T-helper 2 cell (primary cell): ENCODE measurements at regions not wholly inside any gene's neighbourhood (a gene's known extent, or its start where the extent isn't known, plus 50 kb on each side); places are given as distances from the start of the nearest gene placed in this dataset.

ENCODE experiments used
- DNase-seq, 5 experiments: peaks; one replicate each; pipeline versions ENCODE4 v3.0.0 to v3.0.0-alpha.2; 2012 to 2022

GRCh38 chr12:58202933-58203718, 261.8 kb downstream of the ATP23 start:
- no peak for DNase-seq

- no peak for DNase-seq
Measured at GRCh38 chr12:58204071-58204470, 262.7 kb downstream of the ATP23 start.

- no peak for DNase-seq
Measured at GRCh38 chr12:58206876-58207275, 265.5 kb downstream of the ATP23 start.

GRCh38 chr12:58211211-58211610, 269.8 kb downstream of the ATP23 start:
- DNase-seq: no peak

GRCh38 chr12:58217130-58217529, 275.8 kb downstream of the ATP23 start:
- no peak for DNase-seq

GRCh38 chr12:58224536-58225105, 283.3 kb downstream of the ATP23 start:
- no peak for DNase-seq

- DNase-seq: no peak
Measured at GRCh38 chr12:58225203-58225877, 284.0 kb downstream of the ATP23 start.

GRCh38 chr12:58233886-58234285, 292.5 kb downstream of the ATP23 start:
- DNase-seq: no peak

- DNase-seq: no peak
Measured at GRCh38 chr12:58238411-58238810, 297.0 kb downstream of the ATP23 start.

- no peak for DNase-seq
Measured at GRCh38 chr12:58241099-58241498, 299.7 kb downstream of the ATP23 start.

- DNase-seq: no peak
Measured at GRCh38 chr12:58242796-58243630, 301.6 kb downstream of the ATP23 start.

GRCh38 chr12:58247633-58248032, 306.3 kb downstream of the ATP23 start:
- no peak for DNase-seq

GRCh38 chr12:58248599-58248998, 307.2 kb downstream of the ATP23 start:
- DNase-seq: no peak

- no peak for DNase-seq
Measured at GRCh38 chr12:58249610-58250009, 308.2 kb downstream of the ATP23 start.

- no peak for DNase-seq
Measured at GRCh38 chr12:58250077-58250476, 308.7 kb downstream of the ATP23 start.

- DNase-seq: no peak
Measured at GRCh38 chr12:58252914-58253313, 311.5 kb downstream of the ATP23 start.

- DNase-seq: no peak
Measured at GRCh38 chr12:58253663-58254062, 312.3 kb downstream of the ATP23 start.

GRCh38 chr12:58254463-58255100, 313.2 kb downstream of the ATP23 start:
- DNase-seq: no peak

- no peak for DNase-seq
Measured at GRCh38 chr12:58262796-58263195, 321.4 kb downstream of the ATP23 start.

- DNase-seq: no peak
Measured at GRCh38 chr12:58263816-58264215, 322.4 kb downstream of the ATP23 start.

- DNase-seq: no peak
Measured at GRCh38 chr12:58268069-58268468, 326.7 kb downstream of the ATP23 start.

GRCh38 chr12:58269476-58269875, 328.1 kb downstream of the ATP23 start:
- no peak for DNase-seq
